ENCODE measurements at regions not wholly inside any gene's neighbourhood (a gene's known extent, or its start where the extent isn't known, plus 50 kb on each side); places are given as distances from the start of the nearest gene placed in this dataset.
"Not testable (repeated sequence)": the region's sequence is repeated elsewhere in the genome, so short reads cannot be mapped to it uniquely, and the experiment has no call there.

- intact Hi-C loops (cut with DNase I); ATAC-seq; DNase-seq: not testable (repeated sequence)
These were observed 370.4 kb downstream of the VRK1 start for GRCh38 chr14:97167577-97167976.

GRCh38 chr14:97172644-97173043 lies 375.5 kb downstream of the VRK1 start:
- no peak for DNase-seq
- ATAC-seq: no peak
- intact Hi-C loops (cut with DNase I): no loop called here

GRCh38 chr14:97177016-97177415 lies 379.8 kb downstream of the VRK1 start:
- intact Hi-C loops (cut with DNase I): no loop called here
- ATAC-seq (no peak), DNase-seq (no peak)

- ATAC-seq (no peak), DNase-seq (no peak)
- intact Hi-C loops (cut with DNase I): no loop called here
These were observed 380.5 kb downstream of the VRK1 start for GRCh38 chr14:97177635-97178034.

GRCh38 chr14:97178781-97179180 lies 381.6 kb downstream of the VRK1 start:
- DNase-seq: no peak
- no peak for ATAC-seq
- intact Hi-C loops (cut with DNase I): no loop called here

- intact Hi-C loops (cut with DNase I): no loop called here
- no peak for DNase-seq
These were observed 382.4 kb downstream of the VRK1 start for GRCh38 chr14:97179573-97179972.

GRCh38 chr14:97180304-97181200 lies 383.4 kb downstream of the VRK1 start:
- intact Hi-C loops (cut with DNase I): no loop called here
- no peak for DNase-seq
- ATAC-seq: no peak

More at GRCh38 chr14:97179573-97179972, 382.4 kb downstream of the VRK1 start:
- no peak for ATAC-seq

GRCh38 chr14:97185186-97185585 lies 388.0 kb downstream of the VRK1 start:
- intact Hi-C loops (cut with DNase I): no loop called here
- DNase-seq: no peak
- no peak for ATAC-seq

- intact Hi-C loops (cut with DNase I): no loop called here
- DNase-seq: no peak
- ATAC-seq: no peak
These were observed 390.7 kb downstream of the VRK1 start for GRCh38 chr14:97187916-97188315.

- no peak for ATAC-seq
These were observed 399.2 kb downstream of the VRK1 start for GRCh38 chr14:97196336-97196735.

GRCh38 chr14:97198813-97199212 lies 401.6 kb downstream of the VRK1 start:
- no peak for DNase-seq
- ATAC-seq: no peak
- intact Hi-C loops (cut with DNase I): no loop called here

More at GRCh38 chr14:97196336-97196735, 399.2 kb downstream of the VRK1 start:
- intact Hi-C loops (cut with DNase I): no loop called here
- DNase-seq: no peak

GRCh38 chr14:97200245-97200644 lies 403.1 kb downstream of the VRK1 start:
- DNase-seq: no peak
- intact Hi-C loops (cut with DNase I): no loop called here
- ATAC-seq: no peak

- ATAC-seq (no peak), DNase-seq (no peak)
- intact Hi-C loops (cut with DNase I): no loop called here
These were observed 409.7 kb downstream of the VRK1 start for GRCh38 chr14:97206916-97207315.

- intact Hi-C loops (cut with DNase I): no loop called here
- ATAC-seq (no peak), DNase-seq (no peak)
These were observed 413.0 kb downstream of the VRK1 start for GRCh38 chr14:97210202-97210601.

GRCh38 chr14:97212399-97212798 lies 415.2 kb downstream of the VRK1 start:
- DNase-seq: no peak
- intact Hi-C loops (cut with DNase I): no loop called here

GRCh38 chr14:97213720-97214119 lies 416.5 kb downstream of the VRK1 start:
- intact Hi-C loops (cut with DNase I): no loop called here
- no peak for ATAC-seq
- DNase-seq: no peak

More at GRCh38 chr14:97212399-97212798, 415.2 kb downstream of the VRK1 start:
- no peak for ATAC-seq

- no peak for ATAC-seq
- intact Hi-C loops (cut with DNase I): no loop called here
These were observed 418.2 kb downstream of the VRK1 start for GRCh38 chr14:97215263-97215969.

GRCh38 chr14:97217111-97217885 lies 420.1 kb downstream of the VRK1 start:
- no peak for ATAC-seq
- intact Hi-C loops (cut with DNase I): no loop called here

More at GRCh38 chr14:97215263-97215969, 418.2 kb downstream of the VRK1 start:
- no peak for DNase-seq

GRCh38 chr14:97218274-97218673 lies 421.1 kb downstream of the VRK1 start:
- intact Hi-C loops (cut with DNase I): no loop called here
- no peak for ATAC-seq
- DNase-seq: no peak

More at GRCh38 chr14:97217111-97217885, 420.1 kb downstream of the VRK1 start:
- no peak for DNase-seq

Data from left cardiac atrium (tissue), 4 donors.